ENCODE measurements at regions not wholly inside any gene's neighbourhood (a gene's known extent, or its start where the extent isn't known, plus 50 kb on each side); places are given as distances from the start of the nearest gene placed in this dataset.

DNA sequence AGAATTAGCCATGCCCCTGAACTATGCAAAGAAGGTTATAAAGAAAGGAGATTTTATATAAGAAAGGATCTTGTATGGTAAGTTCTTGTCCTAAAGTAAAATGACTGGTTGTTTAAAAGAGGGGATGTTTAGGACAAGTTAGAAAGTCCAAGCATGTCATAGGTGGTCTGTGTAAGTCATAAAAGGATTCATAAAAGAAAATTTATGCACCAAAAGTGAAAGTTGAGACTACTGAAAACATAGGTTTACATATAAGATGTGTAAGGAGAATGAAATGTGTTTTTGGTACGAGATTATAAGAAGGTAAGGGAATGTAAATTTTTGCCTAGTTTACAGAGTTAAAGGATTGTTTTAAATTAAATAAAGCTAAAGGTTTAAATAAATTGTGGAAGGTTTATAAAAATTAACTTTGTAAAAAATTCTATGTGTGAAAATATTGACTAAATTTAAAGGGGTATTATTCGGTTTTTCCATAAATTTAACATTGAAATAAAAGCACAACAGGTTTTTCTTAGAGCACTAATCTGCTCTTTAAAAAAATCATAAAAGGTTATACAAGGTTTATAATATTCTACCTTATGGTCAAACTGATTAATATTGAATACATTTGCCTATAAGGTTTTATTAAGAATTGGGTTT is 93.6 kb upstream of the UST start:
- DNase-seq (ENCODE audit: low spot score), result no peak

DNA sequence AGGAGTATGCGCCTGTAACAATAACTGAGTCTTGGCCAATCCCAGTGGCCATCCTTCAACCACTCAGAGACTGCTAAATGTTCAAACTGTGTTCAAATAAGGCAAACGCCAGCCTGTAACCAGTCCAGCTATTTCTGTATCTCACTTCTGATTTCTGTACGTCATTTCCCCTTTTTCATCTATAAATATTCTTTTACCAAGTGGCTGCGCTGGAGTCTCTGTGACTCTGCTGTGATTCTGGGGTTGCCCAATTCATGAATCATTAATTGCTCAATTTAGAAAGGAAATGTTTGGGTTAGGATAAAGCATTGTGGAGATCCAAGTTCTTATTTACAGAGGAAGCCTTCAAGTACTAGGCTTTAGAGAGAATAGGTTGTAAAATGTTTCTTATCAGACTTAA is 89.8 kb upstream of the UST start:
- no peak for DNase-seq (ENCODE audit: low spot score)

DNA sequence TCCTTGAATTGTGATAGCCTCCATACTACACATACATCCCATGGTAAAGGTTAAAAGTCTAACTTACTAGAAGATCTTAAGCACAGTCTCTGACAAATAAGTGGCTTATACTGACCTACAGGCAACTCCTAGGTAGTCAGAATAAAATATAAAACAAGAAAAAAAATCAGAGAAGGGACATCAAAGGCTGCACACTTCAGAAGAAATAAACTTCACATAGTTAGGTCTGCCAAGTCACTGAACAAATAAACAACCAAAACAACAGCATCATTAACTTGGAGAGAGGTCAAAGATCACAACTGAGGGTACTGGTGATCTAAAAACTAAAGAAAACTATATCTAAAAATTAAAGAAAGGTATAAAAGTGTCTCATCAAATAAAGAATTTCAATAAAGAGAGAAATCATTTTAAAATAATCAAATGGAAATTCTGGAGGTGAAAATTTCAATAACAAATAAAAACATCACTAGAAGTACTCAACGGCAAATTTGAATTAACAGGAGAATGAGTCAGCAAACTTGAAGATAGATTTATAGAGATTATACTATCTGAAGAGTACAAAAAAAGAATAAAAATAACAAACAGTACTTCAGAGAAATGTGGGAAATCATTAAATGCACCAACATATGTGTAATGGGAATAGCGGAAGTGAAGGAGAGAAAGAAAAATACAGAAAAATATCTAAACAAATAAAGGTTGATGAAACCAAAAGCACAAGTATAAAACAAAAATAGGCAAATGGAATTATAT is 88.0 kb upstream of the UST start:
- no peak for DNase-seq (ENCODE audit: low spot score)

DNA sequence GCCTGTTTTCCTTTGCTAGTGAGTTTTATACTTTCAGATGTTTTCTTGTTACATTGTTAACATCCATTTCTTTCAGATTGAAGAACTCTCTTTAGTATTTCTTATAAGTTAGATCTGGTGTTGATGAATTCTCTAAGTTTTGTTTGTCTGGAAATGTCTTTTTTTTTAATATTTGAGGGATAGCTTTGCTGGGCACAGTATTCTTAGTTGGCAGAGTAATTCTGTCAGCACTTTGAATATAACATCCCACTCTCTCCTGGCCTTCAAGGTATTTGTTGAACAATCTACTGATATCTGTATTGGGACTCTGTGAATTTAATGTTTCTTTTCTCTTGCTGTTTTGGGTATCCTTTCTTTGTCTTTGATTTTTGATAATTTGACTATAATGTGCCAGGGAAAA is 79.4 kb upstream of the UST start:
- no peak for DNase-seq (ENCODE audit: low spot score)

DNA sequence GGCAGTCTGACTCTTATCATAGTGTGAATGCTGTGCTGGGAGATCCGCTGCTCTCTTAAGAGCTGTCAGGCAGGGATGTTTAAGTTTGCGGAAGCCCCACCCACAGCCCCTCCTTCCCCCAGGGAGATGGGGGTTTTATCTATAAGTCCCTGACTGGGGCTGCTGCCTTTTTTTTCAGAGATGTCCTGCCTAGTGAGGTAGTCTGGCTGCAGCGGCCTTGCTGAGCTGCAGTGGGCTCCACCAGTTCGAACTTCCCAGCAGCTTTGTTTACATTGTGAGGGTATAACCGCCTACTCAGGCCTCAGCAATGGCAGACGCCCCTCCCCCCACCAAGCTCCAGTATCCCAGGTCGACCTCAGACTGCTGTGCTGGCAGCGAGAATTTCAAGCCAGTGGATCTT is 75.7 kb upstream of the UST start:
- DNase-seq (ENCODE audit: low spot score), result no peak

DNA sequence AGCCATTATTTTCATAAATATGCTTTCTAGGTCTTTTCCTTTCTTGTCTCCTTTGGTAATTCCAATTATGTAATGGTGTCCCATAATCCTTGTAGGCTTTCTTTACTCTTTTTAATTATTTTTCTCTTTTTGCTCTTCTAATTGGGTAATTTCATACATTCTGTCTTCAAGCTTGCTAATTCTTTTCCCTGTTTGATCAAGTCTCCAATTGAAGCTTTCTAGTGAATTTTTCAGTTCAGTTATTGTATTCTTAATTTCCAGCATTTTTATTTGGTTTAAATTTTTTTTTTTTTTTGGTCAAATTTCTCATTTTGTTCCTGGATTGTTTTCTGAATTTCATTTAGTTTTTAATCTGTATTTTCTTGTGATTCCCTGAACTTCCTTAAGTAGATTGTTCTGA is 74.9 kb upstream of the UST start:
- DNase-seq (ENCODE audit: low spot score), result no peak

DNA sequence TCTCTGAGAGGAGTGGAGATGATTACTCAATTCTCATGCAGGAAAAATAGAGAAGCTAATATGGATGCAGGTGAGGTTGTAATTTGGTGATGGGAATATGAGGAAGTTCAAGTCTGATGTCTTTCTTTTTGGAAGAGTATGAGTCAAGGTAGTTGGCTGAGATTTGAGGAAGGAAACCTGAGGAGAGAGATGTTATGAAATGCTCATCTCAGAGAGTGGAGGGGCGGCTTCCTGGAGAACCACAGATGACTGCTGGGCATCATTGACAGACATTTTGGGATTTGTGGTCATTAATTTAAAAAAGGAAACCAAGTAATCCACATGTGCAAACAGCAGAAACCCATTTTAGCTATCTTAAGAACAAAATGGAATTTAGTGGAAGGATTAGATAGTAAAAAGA is 72.5 kb upstream of the UST start:
- DNase-seq (ENCODE audit: low spot score), result no peak

DNA sequence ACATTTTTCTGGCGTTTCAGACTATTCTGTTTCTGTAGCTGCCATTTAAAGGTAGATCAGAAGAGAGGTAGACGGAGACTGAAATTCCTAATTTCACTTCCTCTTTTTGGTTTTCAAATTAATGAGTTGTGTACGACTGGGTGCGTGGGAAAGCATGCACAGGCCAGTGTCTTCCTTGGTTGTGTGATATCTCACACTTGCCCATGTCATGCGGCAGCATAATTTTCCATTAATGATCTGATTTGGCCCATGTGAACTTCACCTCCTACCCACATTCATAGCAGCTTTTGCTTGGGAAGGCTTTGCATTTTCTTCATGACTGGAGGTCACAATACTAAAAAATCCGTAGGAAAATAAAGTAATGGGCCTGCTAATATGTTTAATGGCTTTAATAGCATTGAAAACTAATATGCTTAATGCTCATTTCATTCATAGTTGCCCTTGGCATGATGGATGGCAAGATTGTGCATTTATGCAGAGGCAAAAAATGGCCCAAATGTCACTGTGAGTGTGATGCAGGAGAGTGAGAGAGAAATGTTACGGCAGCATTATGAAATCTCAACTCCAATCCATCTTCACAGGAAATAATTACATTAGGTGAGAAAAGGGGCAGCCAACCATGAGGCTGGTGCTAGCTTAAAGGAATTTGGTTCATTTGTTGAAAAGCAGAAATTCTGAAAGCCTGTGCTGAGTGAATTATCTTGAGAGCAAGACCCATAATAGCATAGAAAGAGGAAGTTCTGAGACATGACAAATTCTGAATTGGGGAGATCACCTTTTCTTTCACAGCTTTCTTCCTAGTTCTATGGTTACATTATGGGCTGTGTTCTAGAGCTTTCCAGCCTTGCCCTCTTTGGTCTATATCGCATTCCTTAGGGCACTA is 69.0 kb upstream of the UST start:
- peak; percentile 13 for DNase-seq (ENCODE audit: low spot score)

DNA sequence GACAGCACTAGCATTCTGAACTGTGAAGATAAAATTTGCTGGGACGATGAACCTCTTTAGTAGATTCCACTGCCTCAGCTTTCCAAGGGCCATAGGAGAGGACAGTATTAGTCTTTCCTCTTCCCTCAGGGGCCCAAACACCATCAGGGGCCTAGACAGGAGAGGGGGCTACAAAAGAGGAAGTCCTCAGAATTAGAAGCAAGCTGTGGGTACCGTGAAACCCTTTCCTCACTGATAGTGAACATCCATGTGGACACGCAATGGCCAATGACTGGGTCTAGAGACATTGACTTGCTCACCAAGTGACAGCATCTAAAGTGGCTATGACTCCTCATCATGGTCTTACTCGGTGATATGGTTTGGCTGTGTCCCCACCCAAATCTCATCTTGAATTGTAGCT is 68.1 kb upstream of the UST start:
- no peak for DNase-seq (ENCODE audit: low spot score)

DNA sequence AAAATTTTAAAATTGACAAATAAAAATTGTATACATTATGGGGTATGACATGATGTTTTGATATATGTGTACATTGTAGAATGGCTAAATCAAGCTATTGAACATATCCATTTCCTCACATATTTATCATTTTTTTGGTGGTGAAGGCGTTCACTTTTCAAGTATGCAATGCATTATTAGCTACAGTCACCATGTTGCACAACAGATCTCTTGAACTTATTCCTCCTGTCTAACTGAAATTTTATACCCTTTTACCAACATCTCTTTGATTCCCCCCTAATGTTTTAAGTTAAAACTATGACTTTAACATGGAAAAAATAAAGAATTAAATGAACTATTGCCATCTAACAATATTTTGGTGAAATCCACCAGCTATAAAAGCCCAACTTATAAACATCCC is 65.2 kb upstream of the UST start:
- DNase-seq (ENCODE audit: low spot score), result no peak

DNA sequence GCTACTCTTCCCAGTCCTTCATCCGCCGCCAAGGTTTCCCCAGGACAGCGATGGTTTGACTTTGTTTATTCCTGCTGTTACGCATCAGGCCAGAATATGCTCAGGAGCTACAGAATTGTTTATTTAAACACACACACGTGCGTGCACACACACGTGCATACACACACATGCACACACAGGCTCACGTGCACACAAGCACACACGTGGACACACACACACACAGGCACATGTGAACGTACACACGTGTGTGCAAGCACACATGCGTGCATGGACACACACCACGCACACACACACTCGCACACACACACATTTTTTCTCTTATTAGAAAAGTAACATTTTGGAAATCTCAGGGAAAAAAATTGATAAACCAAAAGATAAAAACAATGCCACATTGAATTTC is 64.6 kb upstream of the UST start:
- no peak for DNase-seq (ENCODE audit: low spot score)

DNA sequence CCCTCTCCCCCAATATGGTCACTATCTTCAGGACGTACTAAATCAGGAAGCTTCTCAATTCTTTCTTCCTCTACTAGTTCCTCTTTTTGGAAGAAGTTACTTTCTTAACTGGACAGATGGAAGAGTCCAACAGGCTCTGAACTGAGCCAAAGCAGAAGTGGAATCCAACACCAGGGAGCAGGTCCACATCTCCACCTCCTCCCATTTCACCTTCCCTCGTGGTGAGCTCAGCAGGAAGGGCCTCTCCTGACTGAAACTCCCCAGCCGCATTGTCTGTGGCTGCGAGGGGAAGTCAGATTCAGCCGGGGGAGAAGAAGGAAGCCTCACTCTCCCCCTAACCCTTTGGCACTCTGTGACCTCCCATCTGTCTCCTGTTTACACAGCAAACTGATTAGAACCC is 63.8 kb upstream of the UST start:
- DNase-seq (ENCODE audit: low spot score), result no peak

DNA sequence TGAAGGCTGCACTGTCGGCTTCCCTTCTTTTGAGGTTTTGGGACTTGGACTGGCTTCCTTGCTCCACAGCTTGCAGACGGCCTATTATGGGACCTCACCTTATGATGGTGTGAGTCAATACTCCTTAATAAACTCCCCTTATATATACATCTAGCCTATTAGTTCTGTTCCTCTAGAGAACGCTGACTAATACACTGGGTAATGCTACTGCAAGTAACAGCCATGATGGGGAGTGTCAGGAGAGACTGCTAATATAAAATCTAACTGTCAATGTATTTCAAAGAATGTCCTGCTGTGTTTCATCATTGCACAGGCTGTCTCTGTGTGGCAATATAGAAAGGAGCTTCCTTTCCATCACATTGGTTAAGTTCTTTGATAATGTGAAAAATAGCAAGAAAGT is 57.7 kb upstream of the UST start:
- no peak for DNase-seq (ENCODE audit: low spot score)

DNA sequence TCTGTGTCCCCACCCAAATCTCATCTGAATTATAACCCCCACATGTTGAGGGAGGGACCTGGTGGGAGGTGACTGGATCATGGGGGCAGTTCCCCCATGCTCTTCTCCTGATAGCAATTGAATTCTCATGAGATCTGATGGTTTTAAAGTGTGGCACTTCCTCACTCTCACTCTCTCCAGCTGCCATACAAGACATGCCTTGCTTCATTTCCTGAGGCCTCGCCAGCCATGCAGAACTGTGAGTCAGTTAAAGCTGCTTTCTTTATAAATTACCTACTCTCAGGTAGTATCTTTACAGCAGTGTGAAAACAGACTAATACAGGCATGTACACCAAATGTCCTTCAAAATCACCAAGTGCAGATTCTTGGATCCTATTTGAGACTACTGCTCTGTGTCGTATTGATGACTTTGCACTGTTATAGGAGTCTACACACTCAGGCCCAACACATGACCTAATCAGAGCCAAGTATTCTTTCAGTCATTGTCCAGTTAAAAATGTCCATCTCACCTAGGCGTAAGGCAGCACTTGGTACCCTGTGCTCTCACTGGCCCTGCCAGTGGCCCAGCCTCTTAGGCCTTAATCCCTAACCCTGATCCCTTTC is 52.8 kb upstream of the UST start:
- DNase-seq (ENCODE audit: low spot score), result peak; percentile 79
